Right atrium auricular region (tissue), 2 donors: ENCODE measurements at regions not wholly inside any gene's neighbourhood (a gene's known extent, or its start where the extent isn't known, plus 50 kb on each side); places are given as distances from the start of the nearest gene placed in this dataset.
"Not testable (repeated sequence)": the region's sequence is repeated elsewhere in the genome, so short reads cannot be mapped to it uniquely, and the experiment has no call there.

ENCODE experiments used
- DNase-seq: peaks from one replicate; pipeline ENCODE4 v3.0.0-alpha.2; 2019; ENCODE audit warnings: low spot score
- H3K27ac ChIP-seq, 2 donors: fragments of 200-600 bp; sonication (generic); 1 replicate in 1 of 2; 2 replicates in 1 of 2; pipeline ENCODE4 v1.5.1; 2016 to 2019
- H3K27me3 ChIP-seq, 2 donors: fragments of 200-600 bp; sonication (generic); one replicate each; pipeline versions ENCODE4 v1.5.1 to v1.6.0; 2017 to 2019
- H3K36me3 ChIP-seq: fragments of 200-600 bp; sonication (generic); one replicate; pipeline ENCODE4 v1.5.1; 2016
- H3K4me1 ChIP-seq, 2 donors: fragments of 200-600 bp; sonication (generic); one replicate each; pipeline versions ENCODE4 v1.5.1 to v1.6.0; 2017 to 2019
- H3K4me3 ChIP-seq, 2 donors: fragments of 200-600 bp; sonication (generic); 1 replicate in 1 of 2; 2 replicates in 1 of 2; pipeline ENCODE4 v1.5.1; 2017 to 2019; ENCODE audit warnings: mild to moderate bottlenecking in 1 of 2, moderate library complexity in 1 of 2
- H3K9me3 ChIP-seq, 2 donors: fragments of 200-600 bp; sonication (generic); one replicate each; pipeline ENCODE4 v1.5.1; 2019
- TF ChIP-seq, protein P1 (sequence below), 2 donors: fragments of 200-600 bp; sonication (generic); IDR thresholded peaks; one replicate each; pipeline ENCODE4 v1.5.1; 2019; ENCODE audit warnings: antibody characterized with exemption in 2 of 2

DNA sequence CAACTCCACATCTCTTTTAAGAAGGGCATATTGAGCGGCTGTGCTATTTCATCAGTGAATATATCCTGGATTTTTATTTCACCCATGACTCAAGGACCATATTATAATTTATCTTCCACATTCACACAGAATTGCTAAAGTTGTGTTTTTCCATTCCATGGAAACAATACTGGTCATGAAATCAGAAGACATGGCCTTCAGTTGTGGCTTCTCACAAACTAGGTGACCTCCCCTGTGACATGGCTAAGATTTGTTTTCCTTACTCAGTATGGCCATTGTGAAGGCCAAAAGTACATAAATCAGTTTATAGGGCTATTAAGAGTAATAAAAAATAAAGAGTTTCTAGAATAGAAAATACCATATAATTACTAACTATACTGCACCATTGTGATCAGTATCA lies 415.6 kb downstream of the OXSM start:
- Histone ChIP-seq H3K27me3 (no peaks in the 10 kb centered on the region), H3K36me3 (no peaks in the 10 kb centered on the region), H3K27ac (no peak overlapping the region), H3K9me3 (no peaks in the 10 kb centered on the region), H3K4me3 (no peak overlapping the region), H3K4me1 (no peaks in the 10 kb centered on the region)
- no peak for DNase-seq
- TF ChIP-seq, protein P1, sequence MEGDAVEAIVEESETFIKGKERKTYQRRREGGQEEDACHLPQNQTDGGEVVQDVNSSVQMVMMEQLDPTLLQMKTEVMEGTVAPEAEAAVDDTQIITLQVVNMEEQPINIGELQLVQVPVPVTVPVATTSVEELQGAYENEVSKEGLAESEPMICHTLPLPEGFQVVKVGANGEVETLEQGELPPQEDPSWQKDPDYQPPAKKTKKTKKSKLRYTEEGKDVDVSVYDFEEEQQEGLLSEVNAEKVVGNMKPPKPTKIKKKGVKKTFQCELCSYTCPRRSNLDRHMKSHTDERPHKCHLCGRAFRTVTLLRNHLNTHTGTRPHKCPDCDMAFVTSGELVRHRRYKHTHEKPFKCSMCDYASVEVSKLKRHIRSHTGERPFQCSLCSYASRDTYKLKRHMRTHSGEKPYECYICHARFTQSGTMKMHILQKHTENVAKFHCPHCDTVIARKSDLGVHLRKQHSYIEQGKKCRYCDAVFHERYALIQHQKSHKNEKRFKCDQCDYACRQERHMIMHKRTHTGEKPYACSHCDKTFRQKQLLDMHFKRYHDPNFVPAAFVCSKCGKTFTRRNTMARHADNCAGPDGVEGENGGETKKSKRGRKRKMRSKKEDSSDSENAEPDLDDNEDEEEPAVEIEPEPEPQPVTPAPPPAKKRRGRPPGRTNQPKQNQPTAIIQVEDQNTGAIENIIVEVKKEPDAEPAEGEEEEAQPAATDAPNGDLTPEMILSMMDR (IDR thresholded peaks at IDR 0.05) = no peak

DNA sequence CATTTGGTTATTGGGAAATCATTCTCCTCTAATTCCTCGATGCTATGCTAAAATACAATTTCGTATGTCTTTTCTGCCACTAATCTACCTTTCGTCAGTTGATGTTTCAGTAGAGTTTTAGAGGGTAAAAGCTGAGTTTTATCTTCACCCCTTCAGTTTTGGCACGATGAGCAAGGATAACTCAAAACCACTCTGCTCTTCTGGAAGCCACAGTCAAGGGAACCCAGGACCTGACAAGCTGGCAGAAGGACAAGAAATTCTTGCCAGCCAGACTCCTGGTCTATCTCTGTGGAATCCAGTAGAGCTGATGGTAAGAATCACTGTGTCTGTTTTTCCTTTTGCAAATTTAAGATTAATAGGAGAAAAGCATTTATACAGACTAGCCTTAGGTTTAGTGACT lies 414.4 kb upstream of the LRRC3B start:
- Histone ChIP-seq H3K4me1 (no peaks in the 10 kb centered on the region), H3K27me3 (no peaks in the 10 kb centered on the region), H3K4me3 (no peak overlapping the region), H3K27ac (no peak overlapping the region), H3K9me3 (peaks cover 0 to 3% of the 10 kb centered on the region in 2 donors), H3K36me3 (no peaks in the 10 kb centered on the region)
- TF ChIP-seq, protein P1 (IDR thresholded peaks at IDR 0.05) = no peak
- DNase-seq = no peak

DNA sequence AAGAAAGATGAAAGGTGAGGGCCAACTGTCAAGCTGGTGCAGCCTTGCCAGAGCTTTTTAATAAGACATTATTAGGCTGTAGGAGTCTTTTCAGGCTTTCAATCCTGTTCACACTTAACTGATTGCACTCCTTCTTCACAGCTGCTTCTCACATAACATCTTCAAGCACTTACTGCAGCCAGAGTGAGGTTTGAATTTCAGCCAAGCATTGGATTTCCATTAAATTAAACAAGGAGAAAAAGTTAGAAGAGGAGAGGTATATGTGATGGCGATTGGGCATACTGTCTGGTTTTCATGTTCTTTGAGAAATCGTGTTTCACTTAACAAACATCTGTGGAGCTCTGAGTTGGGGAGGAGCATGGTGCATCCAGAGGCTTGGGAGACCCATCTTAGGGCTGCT lies 392.8 kb upstream of the LRRC3B start:
- H3K4me3 ChIP-seq = no peak overlapping the region
- H3K9me3 ChIP-seq = no peaks in the 10 kb centered on the region
- no peaks in the 10 kb centered on the region for H3K27me3 ChIP-seq
- H3K27ac ChIP-seq = no peak overlapping the region
- no peaks in the 10 kb centered on the region for H3K36me3 ChIP-seq
- TF ChIP-seq, protein P1 (IDR thresholded peaks at IDR 0.05) = no peak
- no peaks in the 10 kb centered on the region for H3K4me1 ChIP-seq
- DNase-seq = no peak

DNA sequence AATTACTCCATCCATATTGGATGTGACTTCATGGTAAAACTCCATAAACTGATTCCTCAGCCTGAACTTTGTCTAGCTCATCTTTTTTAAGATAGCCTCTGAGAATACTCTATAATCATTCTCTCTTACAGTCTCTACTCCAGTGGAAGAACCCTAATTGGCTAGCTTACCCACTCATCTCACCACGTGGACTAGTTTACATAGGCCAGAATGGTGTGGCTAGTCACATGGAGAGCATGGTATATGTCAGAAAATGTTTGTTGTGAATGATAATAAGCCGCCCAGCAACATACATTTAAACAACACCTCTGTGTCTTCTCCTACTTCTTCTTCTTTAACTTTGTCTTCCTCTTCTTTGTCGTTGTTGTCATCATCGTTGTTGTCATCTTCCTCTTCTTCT lies 389.2 kb upstream of the LRRC3B start:
- TF ChIP-seq, protein P1 (IDR thresholded peaks at IDR 0.05) = no peak
- no peak for DNase-seq
- H3K4me3 ChIP-seq = no peak overlapping the region
- H3K27me3 ChIP-seq = no peaks in the 10 kb centered on the region
- no peaks in the 10 kb centered on the region for H3K36me3 ChIP-seq
- no peaks in the 10 kb centered on the region for H3K4me1 ChIP-seq
- H3K9me3 ChIP-seq = no peaks in the 10 kb centered on the region
- H3K27ac ChIP-seq = no peak overlapping the region

DNA sequence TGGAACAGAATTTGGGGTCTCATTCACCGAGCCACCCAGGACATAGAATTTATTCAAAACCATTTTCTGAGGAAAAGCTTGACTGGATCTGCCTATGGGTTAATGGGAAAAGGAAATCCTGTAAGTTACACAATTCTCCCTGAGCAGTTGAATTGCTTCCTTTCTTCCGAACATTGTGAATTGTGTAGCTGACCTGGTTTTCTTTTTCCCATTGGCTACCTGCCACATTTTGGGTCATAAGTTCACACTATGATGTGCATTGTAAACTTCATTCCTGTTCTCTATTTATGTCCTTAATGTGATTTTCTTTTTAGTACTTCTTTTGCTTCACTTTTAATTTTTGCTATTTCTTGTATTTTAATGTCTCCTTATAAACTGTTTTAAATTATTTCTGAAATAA lies 386.0 kb upstream of the LRRC3B start:
- H3K27me3 ChIP-seq = no peaks in the 10 kb centered on the region
- no peaks in the 10 kb centered on the region for H3K4me1 ChIP-seq
- DNase-seq = no peak
- H3K9me3 ChIP-seq = no peaks in the 10 kb centered on the region
- H3K4me3 ChIP-seq = no peak overlapping the region
- no peaks in the 10 kb centered on the region for H3K36me3 ChIP-seq
- TF ChIP-seq, protein P1 (IDR thresholded peaks at IDR 0.05) = no peak
- no peak overlapping the region for H3K27ac ChIP-seq

DNA sequence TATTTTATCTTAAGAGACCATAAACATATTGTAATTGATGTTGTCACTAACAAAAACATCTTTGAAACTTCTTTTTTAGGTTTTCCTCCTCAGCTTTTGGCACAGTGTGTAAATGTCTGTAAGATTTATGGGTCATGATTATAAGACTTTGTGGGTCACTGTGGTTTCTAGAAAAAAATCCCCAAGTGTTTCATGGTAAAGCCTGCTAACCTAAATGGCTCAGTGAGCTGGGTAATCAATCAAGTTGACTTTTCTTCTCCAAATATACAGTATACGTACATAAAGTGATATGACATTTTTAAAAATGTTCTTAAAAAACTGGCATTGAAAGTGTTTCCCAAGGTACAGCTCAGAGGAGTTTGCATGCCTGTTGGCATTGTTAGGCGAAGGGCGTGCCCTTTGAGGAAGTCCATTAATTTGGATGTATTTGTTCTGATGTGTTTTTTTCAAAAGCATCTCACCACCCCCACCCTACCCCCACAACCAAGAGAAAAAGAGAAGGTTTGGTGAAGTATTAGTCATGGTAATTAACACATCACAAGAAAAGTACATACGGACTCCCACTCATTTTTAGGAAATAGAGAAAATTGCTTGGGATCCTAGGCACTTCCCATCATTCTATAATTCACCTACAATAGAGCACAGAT lies 385.4 kb upstream of the LRRC3B start:
- no peak overlapping the region for H3K27ac ChIP-seq
- DNase-seq = no peak
- H3K4me3 ChIP-seq = no peak overlapping the region
- H3K36me3 ChIP-seq = no peaks in the 10 kb centered on the region
- H3K4me1 ChIP-seq = no peaks in the 10 kb centered on the region
- TF ChIP-seq, protein P1 (IDR thresholded peaks at IDR 0.05) = no peak
- H3K27me3 ChIP-seq = no peaks in the 10 kb centered on the region
- H3K9me3 ChIP-seq = no peaks in the 10 kb centered on the region

DNA sequence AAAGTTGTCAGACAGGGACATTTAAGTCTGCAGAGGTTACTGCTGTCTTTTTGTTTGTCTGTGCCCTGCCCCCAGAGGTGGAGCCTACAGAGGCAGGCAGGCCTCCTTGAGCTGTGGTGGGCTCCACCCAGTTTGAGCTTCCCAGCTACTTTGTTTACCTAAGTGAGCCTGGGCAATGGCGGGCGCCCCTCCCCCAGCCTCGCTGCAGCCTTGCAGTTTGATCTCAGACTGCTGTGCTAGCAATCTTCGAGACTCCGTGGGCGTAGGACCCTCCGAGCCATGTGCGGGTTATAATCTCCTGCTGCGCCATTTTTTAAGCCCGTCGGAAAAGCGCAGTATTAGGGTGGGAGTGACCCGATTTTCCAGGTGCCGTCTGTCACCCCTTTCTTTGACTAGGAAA lies 378.0 kb upstream of the LRRC3B start:
- H3K27ac ChIP-seq, H3K36me3 ChIP-seq, H3K27me3 ChIP-seq, H3K4me1 ChIP-seq, H3K9me3 ChIP-seq, H3K4me3 ChIP-seq, DNase-seq: not testable (repeated sequence)
